Neuronal stem cell (in vitro differentiated cells): ENCODE measurements at regions not wholly inside any gene's neighbourhood (a gene's known extent, or its start where the extent isn't known, plus 50 kb on each side); places are given as distances from the start of the nearest gene placed in this dataset.

Experiments
- DNase-seq: peaks from one replicate; pipeline ENCODE4 v3.0.0-alpha.2; 2013; ENCODE audit warnings: low spot score
- H2AFZ ChIP-seq: one replicate; pipeline ENCODE4 v1.6.1; 2013; ENCODE audit warnings: mild to moderate bottlenecking, low read length, inconsistent platforms
- H2AK5ac ChIP-seq: 2 replicates; pipeline ENCODE4 v1.6.1; 2013; ENCODE audit warnings: low read depth, mild to moderate bottlenecking, inconsistent platforms, low read length, moderate library complexity, mixed read lengths
- H2BK120ac ChIP-seq: 2 replicates; pipeline ENCODE4 v1.6.1; 2013; ENCODE audit warnings: low read depth, mild to moderate bottlenecking, inconsistent platforms, low read length, moderate library complexity, mixed read lengths
- H2BK12ac ChIP-seq: one replicate; pipeline ENCODE4 v1.6.1; 2013; ENCODE audit warnings: low read length, inconsistent platforms
- H2BK15ac ChIP-seq: 2 replicates; pipeline ENCODE4 v1.6.1; 2013; ENCODE audit warnings: mild to moderate bottlenecking, low read length, inconsistent platforms, mixed read lengths
- H2BK5ac ChIP-seq: one replicate; pipeline ENCODE4 v1.6.1; 2013; ENCODE audit warnings: inconsistent platforms, mild to moderate bottlenecking, low read length, moderate library complexity
- H3K14ac ChIP-seq: one replicate; pipeline ENCODE4 v1.6.1; 2013; ENCODE audit warnings: low read length, inconsistent platforms
- H3K18ac ChIP-seq: 2 replicates; pipeline ENCODE4 v1.6.1; 2013; ENCODE audit warnings: low read length, inconsistent platforms
- H3K23ac ChIP-seq: 2 replicates; pipeline ENCODE4 v1.6.1; 2013; ENCODE audit warnings: low read depth, mild to moderate bottlenecking, mixed read lengths, low read length, inconsistent platforms; ENCODE audit not compliant: poor library complexity
- H3K27ac ChIP-seq: replicated peaks from 3 replicates; pipeline ENCODE4 v1.5.1; 2013; ENCODE audit warnings: low read length, inconsistent platforms
- H3K27me3 ChIP-seq, 3 experiments: 2 replicates each; pipeline ENCODE4 v1.6.1; 2013; ENCODE audit warnings: low read length in 3 of 3, mild to moderate bottlenecking in 2 of 3, inconsistent platforms in 1 of 3, low read depth in 1 of 3, mixed read lengths in 1 of 3, moderate library complexity in 1 of 3; ENCODE audit not compliant: control insufficient read depth in 3 of 3, insufficient read depth in 3 of 3
- H3K36me3 ChIP-seq, 2 donors: replicated peaks in 1 of 2; 2 replicates each; pipeline ENCODE4 v1.6.1; 2013; ENCODE audit warnings: low read length in 2 of 2; ENCODE audit not compliant: control insufficient read depth in 2 of 2, insufficient read depth in 2 of 2
- H3K4ac ChIP-seq: 2 replicates; pipeline ENCODE4 v1.6.1; 2013; ENCODE audit warnings: inconsistent platforms, mild to moderate bottlenecking, low read length, moderate library complexity
- H3K4me1 ChIP-seq, 2 donors: 1 replicate in 1 of 2; 2 replicates in 1 of 2; pipeline ENCODE4 v1.6.1; 2013; ENCODE audit warnings: low read length in 2 of 2, low read depth in 1 of 2; ENCODE audit not compliant: control insufficient read depth in 2 of 2, insufficient read depth in 1 of 2
- H3K4me2 ChIP-seq: one replicate; pipeline ENCODE4 v1.6.1; 2013; ENCODE audit warnings: mild to moderate bottlenecking, low read length, inconsistent platforms; ENCODE audit not compliant: insufficient read depth, poor library complexity, severe bottlenecking
- H3K4me3 ChIP-seq, 2 donors: 2 replicates each; pipeline ENCODE4 v1.5.1; 2013; ENCODE audit warnings: low read length in 2 of 2, mild to moderate bottlenecking in 2 of 2, inconsistent platforms in 1 of 2, moderate library complexity in 1 of 2
- H3K79me1 ChIP-seq: one replicate; pipeline ENCODE4 v1.6.1; 2013; ENCODE audit warnings: low read depth, mild to moderate bottlenecking, inconsistent platforms, low read length, moderate library complexity
- H3K9ac ChIP-seq: one replicate; pipeline ENCODE4 v1.6.1; 2013; ENCODE audit warnings: mild to moderate bottlenecking, low read depth, low read length, inconsistent platforms; ENCODE audit not compliant: poor library complexity
- H3K9me3 ChIP-seq, 2 donors: replicated peaks in 1 of 2; 2 replicates each; pipeline versions ENCODE3 to v1.6.1; 2013; ENCODE audit warnings: low read length in 2 of 2, mild to moderate bottlenecking in 2 of 2, inconsistent platforms in 1 of 2, low read depth in 1 of 2, mixed read lengths in 1 of 2, moderate library complexity in 1 of 2; ENCODE audit not compliant: control insufficient read depth in 2 of 2, insufficient read depth in 1 of 2
- H4K8ac ChIP-seq: one replicate; pipeline ENCODE4 v1.6.1; 2013; ENCODE audit warnings: low read depth, mild to moderate bottlenecking, inconsistent platforms, low read length, moderate library complexity
- H4K91ac ChIP-seq: one replicate; pipeline ENCODE4 v1.6.1; 2013; ENCODE audit warnings: low read length, low read depth, mild to moderate bottlenecking, inconsistent platforms; ENCODE audit not compliant: poor library complexity
- WGBS, 2 donors: extraction: QIAGEN DNeasy Blood & Tissue Kit; methylation state at CpG; one replicate each; pipeline ENCODE4 v1.1.7; 2013; ENCODE audit warnings: missing lambda C conversion rate in 2 of 2, mixed read lengths in 1 of 2; ENCODE audit not compliant: insufficient read length in 2 of 2, insufficient replicate concordance in 1 of 2; ENCODE audit errors: extremely low coverage in 2 of 2; 5-methylcytosine and 5-hydroxymethylcytosine counted together

GRCh38 chr11:71311176-71311925, 59.0 kb upstream of the SHANK2 start:
- no peak overlapping the region for H3K14ac ChIP-seq
- H3K27me3 ChIP-seq, result no peaks in the 10 kb centered on the region
- H3K27ac ChIP-seq, result no peak overlapping the region
- H3K4me2 ChIP-seq, result no peak overlapping the region
- H2BK5ac ChIP-seq, result no peak overlapping the region
- no peak overlapping the region for H2BK12ac ChIP-seq
- H3K4ac ChIP-seq, result no peak overlapping the region
- no peak overlapping the region for H3K18ac ChIP-seq
- no peak overlapping the region for H4K91ac ChIP-seq
- no peak overlapping the region for H2AK5ac ChIP-seq
- H3K23ac ChIP-seq, result no peak overlapping the region
- no peaks in the 10 kb centered on the region for H3K9me3 ChIP-seq
- no peaks in the 10 kb centered on the region for H3K36me3 ChIP-seq
- H2BK120ac ChIP-seq, result no peak overlapping the region
- DNase-seq, result no peak
- WGBS, 2 donors, result no CpG with 5 or more reads among the region's 13 CpGs
- no peak overlapping the region for H2AFZ ChIP-seq
- no peaks in the 10 kb centered on the region for H3K4me1 ChIP-seq
- no peak overlapping the region for H2BK15ac ChIP-seq
- H4K8ac ChIP-seq, result no peak overlapping the region
- H3K9ac ChIP-seq, result no peak overlapping the region
- H3K79me1 ChIP-seq, result no peaks in the 10 kb centered on the region
- no peak overlapping the region for H3K4me3 ChIP-seq

GRCh38 chr11:71310184-71310583, 57.8 kb upstream of the SHANK2 start:
- H3K79me1 ChIP-seq, result no peaks in the 10 kb centered on the region
- no peaks in the 10 kb centered on the region for H3K9me3 ChIP-seq
- H2BK120ac ChIP-seq, result no peak overlapping the region
- no peak overlapping the region for H2AFZ ChIP-seq
- H3K4me2 ChIP-seq, result no peak overlapping the region
- no peak overlapping the region for H3K4me3 ChIP-seq
- H2AK5ac ChIP-seq, result no peak overlapping the region
- WGBS, 2 donors, result no CpG with 5 or more reads among the region's 4 CpGs
- H3K36me3 ChIP-seq, result no peaks in the 10 kb centered on the region
- H2BK12ac ChIP-seq, result no peak overlapping the region
- H3K27ac ChIP-seq, result no peak overlapping the region
- no peak overlapping the region for H2BK5ac ChIP-seq
- no peak overlapping the region for H2BK15ac ChIP-seq
- H3K18ac ChIP-seq, result no peak overlapping the region
- H3K27me3 ChIP-seq, result no peaks in the 10 kb centered on the region
- no peaks in the 10 kb centered on the region for H3K4me1 ChIP-seq
- no peak overlapping the region for H3K14ac ChIP-seq
- no peak for DNase-seq
- no peak overlapping the region for H3K4ac ChIP-seq
- H4K91ac ChIP-seq, result no peak overlapping the region
- no peak overlapping the region for H3K23ac ChIP-seq
- H4K8ac ChIP-seq, result no peak overlapping the region
- no peak overlapping the region for H3K9ac ChIP-seq

- no peak for DNase-seq
- Histone ChIP-seq H2AFZ (no peak overlapping the region), H2BK12ac (no peak overlapping the region), H2BK5ac (no peak overlapping the region), H3K4ac (no peak overlapping the region), H3K4me1 (no peaks in the 10 kb centered on the region), H3K9ac (no peak overlapping the region), H2BK120ac (no peak overlapping the region), H3K27me3 (no peaks in the 10 kb centered on the region), H3K27ac (no peak overlapping the region), H3K14ac (no peak overlapping the region), H3K18ac (no peak overlapping the region), H3K79me1 (no peaks in the 10 kb centered on the region), H3K4me3 (no peak overlapping the region), H3K4me2 (no peak overlapping the region), H4K8ac (no peak overlapping the region), H3K36me3 (no peaks in the 10 kb centered on the region), H2AK5ac (no peak overlapping the region), H3K23ac (no peak overlapping the region), H3K9me3 (no peaks in the 10 kb centered on the region), H2BK15ac (no peak overlapping the region), H4K91ac (no peak overlapping the region)
- WGBS, 2 donors, result no CpG with 5 or more reads among the region's 1 CpG
Observed at GRCh38 chr11:71309611-71310010, 57.2 kb upstream of the SHANK2 start.

GRCh38 chr11:71309181-71309580, 56.8 kb upstream of the SHANK2 start:
- no peak for DNase-seq
- no peak overlapping the region for H2BK120ac ChIP-seq

More at GRCh38 chr11:71309181-71309580, 56.8 kb upstream of the SHANK2 start:
- Histone ChIP-seq H2BK15ac (no peak overlapping the region), H3K4me2 (no peak overlapping the region), H3K79me1 (no peaks in the 10 kb centered on the region), H3K4me3 (no peak overlapping the region), H3K27ac (no peak overlapping the region), H4K91ac (no peak overlapping the region), H2AK5ac (no peak overlapping the region), H3K14ac (no peak overlapping the region), H3K18ac (no peak overlapping the region), H3K9ac (no peak overlapping the region), H3K36me3 (no peaks in the 10 kb centered on the region), H3K4me1 (no peaks in the 10 kb centered on the region), H3K27me3 (no peaks in the 10 kb centered on the region), H3K23ac (no peak overlapping the region), H4K8ac (no peak overlapping the region), H3K9me3 (no peaks in the 10 kb centered on the region), H2BK5ac (no peak overlapping the region), H3K4ac (no peak overlapping the region), H2AFZ (no peak overlapping the region), H2BK12ac (no peak overlapping the region)
- WGBS, 2 donors, result no CpG with 5 or more reads among the region's 7 CpGs
